HCT116 (cell line): ENCODE measurements at regions not wholly inside any gene's neighbourhood (a gene's known extent, or its start where the extent isn't known, plus 50 kb on each side); places are given as distances from the start of the nearest gene placed in this dataset.

Source experiments
- ATAC-seq: fragments of 200-7000 bp; cut with Tn5 transposase; 2 replicates; pipeline ENCODE4 v1.9.1; 2020; ENCODE audit warnings: mild to moderate bottlenecking, moderate library complexity
- BruUV-seq: library from RNA; stranded (reverse); fragments of 400-500 nt; replicated peaks from 2 replicates; lab custom pipeline; 2021; lab: Mats Ljungman, UMichigan
- CTCF ChIA-PET: fragments of 300-600 bp; sonication (Branson Sonifier 250); formaldehyde crosslinking; loops from one replicate; lab custom pipeline; 2021; ENCODE audit warnings: antibody characterized with exemption; lab: Charles Lee
- POLR2A ChIA-PET: fragments of 300-600, 350-600 bp; sonication (Branson Sonifier 250); formaldehyde crosslinking; loops from one replicate; lab custom pipeline; 2021; ENCODE audit warnings: antibody characterized with exemption; lab: Charles Lee
- RAD21 ChIA-PET, 2 experiments: fragments of 300-600 bp; sonication (Branson Sonifier 250); formaldehyde crosslinking; loops; one replicate each; lab custom pipeline; 2023; ENCODE audit warnings: low total read pairs in 2 of 2; ENCODE audit not compliant: uncharacterized antibody in 2 of 2, unreplicated experiment in 2 of 2, low non-redundant PET in 1 of 2; lab: Charles Lee
- DNase-seq: peaks from one replicate; pipeline ENCODE4 v3.0.0-alpha.2; 2010; ENCODE audit warnings: low read depth, low spot score
- H2AFZ ChIP-seq: fragments of 200-600 bp; shearing (Covaris generic), sonication (generic); 2 replicates; pipeline ENCODE4 v1.6.1; 2017; ENCODE audit warnings: low read depth, mixed run types, mixed read lengths, antibody characterized with exemption, low read length; ENCODE audit not compliant: poor library complexity, severe bottlenecking
- H3K27ac ChIP-seq: 2 replicates; pipeline ENCODE4 v1.5.1; 2012; ENCODE audit warnings: low read depth, low read length
- H3K27me3 ChIP-seq: fragments of 200-600 bp; sonication (generic); 2 replicates; pipeline ENCODE4 v1.6.1; 2016; ENCODE audit warnings: mixed run types, low read length, mixed read lengths; ENCODE audit not compliant: insufficient read depth
- H3K36me3 ChIP-seq, 2 experiments: fragments of 200-500 bp in 1 of 2; fragments of 200-600 bp in 1 of 2; sonication (Bioruptor generic) in 1 of 2; sonication (generic) in 1 of 2; 2 replicates each; pipeline versions ENCODE4 v1.5.1 to v1.6.1; 2014 to 2016; ENCODE audit warnings: low read length in 2 of 2, inconsistent platforms in 1 of 2, mixed read lengths in 1 of 2, mixed run types in 1 of 2; ENCODE audit not compliant: insufficient read depth in 2 of 2, control insufficient read depth in 1 of 2
- H3K4me1 ChIP-seq, 2 experiments: fragments of 200-600 bp in 1 of 2; sonication (generic) in 1 of 2; 2 replicates each; pipeline versions ENCODE4 v1.5.1 to v1.6.1; 2012 to 2017; ENCODE audit warnings: low read length in 2 of 2, inconsistent platforms in 1 of 2, mild to moderate bottlenecking in 1 of 2, mixed read lengths in 1 of 2, mixed run types in 1 of 2, moderate library complexity in 1 of 2; ENCODE audit not compliant: insufficient read depth in 2 of 2, control insufficient read depth in 1 of 2
- H3K4me2 ChIP-seq: fragments of 200-600 bp; sonication (generic); 2 replicates; pipeline ENCODE4 v1.6.1; 2017; ENCODE audit warnings: mixed run types, low read length, mixed read lengths
- H3K4me3 ChIP-seq, 2 experiments: fragments of 200-600 bp in 1 of 2; sonication (generic) in 1 of 2; replicated peaks in 1 of 2; 2 replicates each; pipeline ENCODE4 v1.5.1; 2011 to 2016; ENCODE audit warnings: low read length in 2 of 2, control low read depth in 1 of 2, low read depth in 1 of 2, mild to moderate bottlenecking in 1 of 2, mixed read lengths in 1 of 2, mixed run types in 1 of 2
- H3K79me2 ChIP-seq: fragments of 200-600 bp; sonication (generic); 2 replicates; pipeline ENCODE4 v1.6.1; 2017; ENCODE audit warnings: mild to moderate bottlenecking, mixed run types, low read length, moderate library complexity, mixed read lengths; ENCODE audit not compliant: insufficient read depth
- H3K9ac ChIP-seq: fragments of 200-600 bp; sonication (generic); 2 replicates; pipeline ENCODE4 v1.6.1; 2016; ENCODE audit warnings: low read length, mixed read lengths
- H3K9me2 ChIP-seq: fragments of 200-600 bp; sonication (generic), shearing (Covaris generic); 2 replicates; pipeline ENCODE4 v1.6.1; 2017; ENCODE audit warnings: mixed run types, mild to moderate bottlenecking, moderate library complexity; ENCODE audit not compliant: insufficient read depth
- H3K9me3 ChIP-seq, 2 experiments: fragments of 200-500 bp in 1 of 2; fragments of 200-600 bp in 1 of 2; sonication (Bioruptor generic) in 1 of 2; sonication (generic) in 1 of 2; 2 replicates each; pipeline ENCODE4 v1.6.1; 2014 to 2017; ENCODE audit warnings: low read length in 2 of 2, mixed read lengths in 2 of 2, inconsistent platforms in 1 of 2, low read depth in 1 of 2, mild to moderate bottlenecking in 1 of 2, mixed run types in 1 of 2, moderate library complexity in 1 of 2; ENCODE audit not compliant: control insufficient read depth in 1 of 2, insufficient read depth in 1 of 2
- H4K20me1 ChIP-seq: fragments of 200-600 bp; sonication (generic), shearing (Covaris generic); 2 replicates; pipeline ENCODE4 v1.6.1; 2017; ENCODE audit warnings: mixed run types, mild to moderate bottlenecking, moderate library complexity; ENCODE audit not compliant: insufficient read depth
- CBX3 ChIP-seq: IDR thresholded peaks from 2 replicates; pipeline ENCODE4 v1.6.1; 2012; ENCODE audit warnings: low read depth
- CEBPB ChIP-seq: IDR thresholded peaks from 2 replicates; pipeline ENCODE4 v1.6.1; 2012; ENCODE audit warnings: low read depth
- EGR1 ChIP-seq: IDR thresholded peaks from 2 replicates; pipeline ENCODE4 v1.6.1; 2012; ENCODE audit warnings: low read depth
- ELF1 ChIP-seq: IDR thresholded peaks from 2 replicates; pipeline ENCODE4 v1.6.1; 2012; ENCODE audit warnings: low read depth, borderline replicate concordance
- EZH2phosphoT487 ChIP-seq: fragments of 200-600 bp; IDR thresholded peaks from 2 replicates; pipeline ENCODE4 v1.6.1; 2018; ENCODE audit warnings: antibody characterized with exemption, borderline replicate concordance
- FOSL1 ChIP-seq: IDR thresholded peaks from 2 replicates; pipeline ENCODE4 v1.6.1; 2012; ENCODE audit warnings: low read depth
- JUND ChIP-seq: IDR thresholded peaks from 2 replicates; pipeline ENCODE4 v1.6.1; 2012
- RAD21 ChIP-seq: IDR thresholded peaks from 2 replicates; pipeline ENCODE4 v1.6.1; 2012; ENCODE audit warnings: low read depth, mild to moderate bottlenecking
- TCF7L2 ChIP-seq: IDR thresholded peaks from 2 replicates; pipeline ENCODE4 v1.7.0; 2011; ENCODE audit warnings: borderline replicate concordance, inconsistent platforms; ENCODE audit not compliant: insufficient read depth, insufficient read length; ENCODE audit errors: extremely low read depth
- YY1 ChIP-seq: IDR thresholded peaks from 2 replicates; pipeline ENCODE4 v1.6.1; 2011; ENCODE audit warnings: low read length, low read depth, moderate library complexity, mild to moderate bottlenecking; ENCODE audit not compliant: insufficient replicate concordance; ENCODE audit errors: extremely low read depth
- ZNF274 ChIP-seq: fragments of 200-500 bp; sonication (Bioruptor generic); IDR thresholded peaks from 2 replicates; pipeline ENCODE4 v1.6.1; 2014; ENCODE audit warnings: mild to moderate bottlenecking, low read depth, low read length, inconsistent platforms
- intact Hi-C: fragments of 100-400 bp; cut with micrococcal nuclease; formaldehyde crosslinking; loops from 2 replicates; pipeline ENCODE4 v1.10.0; 2022
- TF ChIP-seq, protein P1 (sequence below), 3 experiments: fragments of 200-600 bp in 1 of 3; sonication (generic) in 1 of 3; IDR thresholded peaks in 2 of 3; conservative IDR thresholded peaks in 1 of 3; 2 replicates each; pipeline ENCODE4 v1.5.1; 2012 to 2017; ENCODE audit warnings: low read depth in 2 of 3, low read length in 2 of 3, antibody characterized with exemption in 1 of 3, borderline replicate concordance in 1 of 3, control low read depth in 1 of 3, mild to moderate bottlenecking in 1 of 3, mixed read lengths in 1 of 3, mixed run types in 1 of 3, moderate library complexity in 1 of 3; ENCODE audit not compliant: insufficient read depth in 1 of 3
- TF ChIP-seq, protein P2 (sequence below): IDR thresholded peaks from 2 replicates; pipeline ENCODE4 v1.6.1; 2012
- TF ChIP-seq, protein P3 (sequence below): IDR thresholded peaks from 2 replicates; pipeline ENCODE4 v1.6.1; 2012
- TF ChIP-seq, protein P4 (sequence below): IDR thresholded peaks from 2 replicates; pipeline ENCODE4 v1.6.1; 2011; ENCODE audit warnings: mild to moderate bottlenecking, low read length, moderate library complexity; ENCODE audit not compliant: insufficient replicate concordance; ENCODE audit errors: extremely low read depth

DNA sequence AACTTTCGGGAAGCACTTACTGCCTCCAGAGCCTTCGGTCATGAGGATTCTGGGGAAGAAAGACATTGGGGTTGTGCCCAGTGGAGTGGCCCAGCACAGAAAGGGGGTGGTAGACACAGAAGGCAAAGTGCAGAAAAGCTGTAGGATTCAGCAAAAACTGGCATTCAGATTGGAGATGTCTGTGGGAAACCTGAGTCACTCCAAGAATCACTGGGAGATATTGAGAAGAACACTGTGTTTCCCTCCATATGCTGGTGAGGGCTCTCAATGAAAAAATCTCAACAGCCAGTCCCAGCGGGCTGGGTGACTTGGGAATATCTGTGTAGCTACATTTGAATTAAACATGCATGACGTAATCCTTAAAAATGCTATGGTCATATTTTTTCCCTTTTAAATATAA is 61.2 kb upstream of the RCN1 start:
- ChIA-PET RAD21 (no interaction called here), POLR2A (no interaction called here)

DNA sequence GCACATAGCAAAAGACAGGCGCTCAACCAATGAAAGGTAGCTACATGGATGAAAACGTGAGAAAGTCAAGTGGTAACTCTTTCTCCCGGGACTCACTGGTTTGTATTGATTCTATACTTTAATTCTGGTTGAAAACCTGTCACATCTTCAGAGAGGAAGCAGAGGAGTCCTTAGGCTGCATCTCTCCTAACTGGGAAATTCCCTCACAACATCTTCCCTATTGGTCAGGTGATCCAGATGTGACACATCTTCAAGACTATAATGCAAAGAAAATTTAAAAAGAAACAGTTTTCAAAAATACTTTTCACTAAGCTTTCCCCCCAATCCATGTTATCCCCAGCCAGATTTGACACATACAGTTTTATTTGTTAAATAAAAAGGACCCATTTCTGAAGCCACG is 62.7 kb upstream of the RCN1 start:
- Histone ChIP-seq H3K79me2 (no peaks in the 10 kb centered on the region), H3K4me1 (no peaks in the 10 kb centered on the region), H3K9me3 (no peaks in the 10 kb centered on the region), H3K4me2 (no peak overlapping the region), H3K27ac (no peak overlapping the region), H3K9me2 (no peaks in the 10 kb centered on the region), H3K4me3 (no peak overlapping the region)
- ChIA-PET CTCF (no interaction called here), RAD21 (no interaction called here)
- TF ChIP-seq, protein P1, sequence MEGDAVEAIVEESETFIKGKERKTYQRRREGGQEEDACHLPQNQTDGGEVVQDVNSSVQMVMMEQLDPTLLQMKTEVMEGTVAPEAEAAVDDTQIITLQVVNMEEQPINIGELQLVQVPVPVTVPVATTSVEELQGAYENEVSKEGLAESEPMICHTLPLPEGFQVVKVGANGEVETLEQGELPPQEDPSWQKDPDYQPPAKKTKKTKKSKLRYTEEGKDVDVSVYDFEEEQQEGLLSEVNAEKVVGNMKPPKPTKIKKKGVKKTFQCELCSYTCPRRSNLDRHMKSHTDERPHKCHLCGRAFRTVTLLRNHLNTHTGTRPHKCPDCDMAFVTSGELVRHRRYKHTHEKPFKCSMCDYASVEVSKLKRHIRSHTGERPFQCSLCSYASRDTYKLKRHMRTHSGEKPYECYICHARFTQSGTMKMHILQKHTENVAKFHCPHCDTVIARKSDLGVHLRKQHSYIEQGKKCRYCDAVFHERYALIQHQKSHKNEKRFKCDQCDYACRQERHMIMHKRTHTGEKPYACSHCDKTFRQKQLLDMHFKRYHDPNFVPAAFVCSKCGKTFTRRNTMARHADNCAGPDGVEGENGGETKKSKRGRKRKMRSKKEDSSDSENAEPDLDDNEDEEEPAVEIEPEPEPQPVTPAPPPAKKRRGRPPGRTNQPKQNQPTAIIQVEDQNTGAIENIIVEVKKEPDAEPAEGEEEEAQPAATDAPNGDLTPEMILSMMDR (IDR thresholded peaks at IDR 0.05 in 2 of 3, conservative IDR thresholded peaks at IDR 0.05 in 1 of 3; ENCODE audit: borderline replicate concordance in 1 of 3, insufficient read depth in 1 of 3, low read depth in 2 of 3, low read length in 2 of 3), result no peak
- TF ChIP-seq, protein P2, sequence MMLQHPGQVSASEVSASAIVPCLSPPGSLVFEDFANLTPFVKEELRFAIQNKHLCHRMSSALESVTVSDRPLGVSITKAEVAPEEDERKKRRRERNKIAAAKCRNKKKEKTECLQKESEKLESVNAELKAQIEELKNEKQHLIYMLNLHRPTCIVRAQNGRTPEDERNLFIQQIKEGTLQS, result no peak
- TF ChIP-seq RAD21 (no peak), EZH2phosphoT487 (no peak)
- TF ChIP-seq, protein P3, sequence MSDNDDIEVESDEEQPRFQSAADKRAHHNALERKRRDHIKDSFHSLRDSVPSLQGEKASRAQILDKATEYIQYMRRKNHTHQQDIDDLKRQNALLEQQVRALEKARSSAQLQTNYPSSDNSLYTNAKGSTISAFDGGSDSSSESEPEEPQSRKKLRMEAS, result no peak
- TF ChIP-seq, all 23 proteins: peak for 0
- BruUV-seq, result no TSS peak
- Histone ChIP-seq H2AFZ (no peak overlapping the region), H3K9ac (no peak overlapping the region), H3K36me3 (no peaks in the 10 kb centered on the region), H3K27me3 (peaks cover 30% of the 10 kb centered on the region), H4K20me1 (no peaks in the 10 kb centered on the region)
- intact Hi-C loops, result no loop called here
- no peak for DNase-seq
- POLR2A ChIA-PET, result no interaction called here
- ATAC-seq, result no peak

More for the DNA sequence above, 61.2 kb upstream of the RCN1 start:
- Histone ChIP-seq H3K36me3 (no peaks in the 10 kb centered on the region), H2AFZ (no peak overlapping the region), H3K9ac (no peak overlapping the region), H3K79me2 (no peaks in the 10 kb centered on the region), H3K4me1 (no peaks in the 10 kb centered on the region), H4K20me1 (no peaks in the 10 kb centered on the region), H3K9me3 (no peaks in the 10 kb centered on the region), H3K27ac (no peak overlapping the region), H3K4me2 (no peak overlapping the region), H3K4me3 (no peak overlapping the region), H3K27me3 (peaks cover 27% of the 10 kb centered on the region), H3K9me2 (no peaks in the 10 kb centered on the region)
- BruUV-seq, result no TSS peak
- CTCF ChIA-PET, result no interaction called here
- DNase-seq (no peak), ATAC-seq (no peak)
- intact Hi-C loops, result no loop called here
- TF ChIP-seq, protein P3, result no peak
- no peak for TF ChIP-seq CBX3
- TF ChIP-seq EGR1, result no peak
- TF ChIP-seq TCF7L2, result no peak
- TF ChIP-seq JUND, result no peak
- TF ChIP-seq, protein P4, sequence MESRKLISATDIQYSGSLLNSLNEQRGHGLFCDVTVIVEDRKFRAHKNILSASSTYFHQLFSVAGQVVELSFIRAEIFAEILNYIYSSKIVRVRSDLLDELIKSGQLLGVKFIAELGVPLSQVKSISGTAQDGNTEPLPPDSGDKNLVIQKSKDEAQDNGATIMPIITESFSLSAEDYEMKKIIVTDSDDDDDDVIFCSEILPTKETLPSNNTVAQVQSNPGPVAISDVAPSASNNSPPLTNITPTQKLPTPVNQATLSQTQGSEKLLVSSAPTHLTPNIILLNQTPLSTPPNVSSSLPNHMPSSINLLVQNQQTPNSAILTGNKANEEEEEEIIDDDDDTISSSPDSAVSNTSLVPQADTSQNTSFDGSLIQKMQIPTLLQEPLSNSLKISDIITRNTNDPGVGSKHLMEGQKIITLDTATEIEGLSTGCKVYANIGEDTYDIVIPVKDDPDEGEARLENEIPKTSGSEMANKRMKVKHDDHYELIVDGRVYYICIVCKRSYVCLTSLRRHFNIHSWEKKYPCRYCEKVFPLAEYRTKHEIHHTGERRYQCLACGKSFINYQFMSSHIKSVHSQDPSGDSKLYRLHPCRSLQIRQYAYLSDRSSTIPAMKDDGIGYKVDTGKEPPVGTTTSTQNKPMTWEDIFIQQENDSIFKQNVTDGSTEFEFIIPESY, result no peak
- no peak for TF ChIP-seq FOSL1
- TF ChIP-seq ELF1, result no peak
- TF ChIP-seq ZNF274, result no peak
- TF ChIP-seq CEBPB, result no peak
- TF ChIP-seq YY1, result no peak
